D341Med (cell line): ENCODE measurements at regions not wholly inside any gene's neighbourhood (a gene's known extent, or its start where the extent isn't known, plus 50 kb on each side); places are given as distances from the start of the nearest gene placed in this dataset.
"Not testable (repeated sequence)": the region's sequence is repeated elsewhere in the genome, so short reads cannot be mapped to it uniquely, and the experiment has no call there.

ENCODE experiments used
- DNase-seq: peaks from one replicate; pipeline ENCODE4 v3.0.0; 2012; ENCODE audit warnings: low spot score

DNA sequence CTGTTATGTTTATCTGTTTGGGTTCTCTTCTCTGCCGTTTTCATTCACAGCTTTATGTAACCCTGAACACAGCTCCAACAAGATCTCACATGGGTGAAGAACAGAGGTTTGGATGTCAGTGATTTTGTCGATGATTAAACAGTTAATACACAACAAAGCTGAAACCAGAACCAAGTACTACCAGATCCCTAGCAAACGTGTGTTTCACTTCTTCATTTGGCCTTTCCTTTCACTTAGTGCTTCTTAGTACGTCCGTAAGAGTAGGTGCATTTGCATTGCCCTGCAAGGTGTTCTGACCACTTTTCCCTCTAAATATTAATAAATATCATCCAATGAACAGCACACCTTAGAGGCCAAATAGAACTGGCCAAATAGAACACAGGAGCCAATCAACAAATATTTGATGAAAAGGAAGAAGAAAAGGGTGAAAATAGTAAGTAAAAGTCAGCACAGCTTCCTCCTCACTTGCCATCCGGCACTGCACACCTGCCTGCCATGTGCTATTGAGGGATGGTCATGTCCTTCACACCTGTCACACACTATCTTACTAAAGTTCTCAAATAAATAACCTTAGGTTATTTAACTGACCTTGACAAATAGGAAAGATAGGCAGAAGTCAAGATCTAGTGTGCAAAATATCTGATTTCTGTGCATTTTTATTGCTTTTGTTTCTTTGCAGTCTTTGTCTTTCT, 252.6 kb upstream of the ANKRD30A start:
- DNase-seq, result no peak

- no peak for DNase-seq
These were observed 284.6 kb upstream of the ANKRD30A start for GRCh38 chr10:36840788-36841187.

GRCh38 chr10:36837416-36837815, 288.0 kb upstream of the ANKRD30A start:
- no peak for DNase-seq

DNA sequence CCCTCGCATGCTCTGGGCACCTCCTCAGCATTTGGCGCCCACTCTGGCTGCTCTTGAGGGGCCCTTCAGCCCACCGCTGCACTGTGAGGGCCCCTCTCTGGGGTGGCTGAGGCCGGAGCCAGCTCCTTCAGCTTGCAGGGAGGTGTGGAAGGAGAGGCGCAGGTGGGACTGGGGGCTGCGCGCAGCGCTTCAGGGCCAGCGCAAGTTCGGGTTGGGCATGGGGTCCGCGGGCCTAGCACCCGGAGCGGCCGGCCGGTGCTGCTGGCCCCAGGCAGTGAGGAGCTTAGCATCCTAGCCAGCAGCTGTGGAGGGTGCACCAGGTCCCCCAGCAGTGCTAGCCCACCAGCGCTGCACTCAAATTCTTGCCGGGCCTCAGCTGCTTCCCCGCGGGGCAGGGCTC, 305.6 kb upstream of the ANKRD30A start:
- no peak for DNase-seq

GRCh38 chr10:36817898-36818297, 307.5 kb upstream of the ANKRD30A start:
- no peak for DNase-seq

- no peak for DNase-seq
These were observed 316.6 kb upstream of the ANKRD30A start for GRCh38 chr10:36808625-36809362.

DNA sequence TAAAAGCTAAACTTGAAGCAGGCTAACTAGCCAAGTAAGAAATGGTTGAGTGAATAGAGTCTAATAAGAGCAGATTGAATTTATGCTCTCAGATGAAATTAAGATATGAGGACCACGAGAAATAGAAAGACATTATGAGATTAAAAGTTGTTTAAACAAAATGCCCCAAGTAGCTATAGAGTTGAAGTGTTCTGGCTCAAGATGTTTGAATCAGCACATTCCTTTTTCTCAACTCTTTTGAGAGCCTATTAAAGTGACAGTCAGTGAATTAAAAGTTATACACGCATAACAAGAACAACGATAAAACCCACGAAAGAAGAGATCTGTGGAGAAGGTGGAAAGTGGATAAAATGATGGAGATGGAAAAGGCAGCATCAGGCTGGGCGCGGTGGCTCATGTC, 322.2 kb upstream of the ANKRD30A start:
- no peak for DNase-seq

DNA sequence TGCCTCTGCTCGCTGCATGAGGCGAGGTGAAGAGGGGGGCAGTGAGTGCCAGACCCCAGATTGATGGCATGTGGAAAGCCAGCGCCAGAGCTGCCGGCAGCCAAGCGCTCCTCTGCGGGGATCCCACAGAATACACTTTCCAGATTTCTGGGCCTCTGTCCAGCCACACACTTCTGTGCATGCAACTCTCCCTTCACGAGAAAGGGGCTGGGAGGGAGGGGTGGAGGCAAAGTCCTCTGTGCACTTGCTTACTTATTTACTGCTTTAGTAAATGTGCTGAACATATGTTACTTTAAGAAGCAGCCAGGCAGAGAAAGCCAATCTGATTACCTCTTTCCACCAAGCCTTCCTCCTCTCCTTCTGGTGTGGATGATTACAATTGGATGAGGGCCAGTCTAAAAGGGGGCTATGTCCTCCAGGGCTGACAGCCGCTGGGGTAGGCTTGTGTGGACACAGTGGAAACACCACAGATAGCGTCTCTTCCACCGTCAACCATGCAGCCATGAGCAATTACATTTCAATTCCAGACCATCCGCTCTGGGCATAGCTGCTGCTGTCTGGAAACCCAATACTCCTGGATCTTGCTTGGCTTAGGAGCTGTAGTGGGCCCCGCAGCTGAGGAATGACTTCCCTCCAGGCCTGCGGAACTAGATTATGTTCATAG, 322.8 kb upstream of the ANKRD30A start:
- peak; percentile 42 for DNase-seq

- no peak for DNase-seq
These were observed 323.7 kb upstream of the ANKRD30A start for GRCh38 chr10:36801660-36802059.

DNA sequence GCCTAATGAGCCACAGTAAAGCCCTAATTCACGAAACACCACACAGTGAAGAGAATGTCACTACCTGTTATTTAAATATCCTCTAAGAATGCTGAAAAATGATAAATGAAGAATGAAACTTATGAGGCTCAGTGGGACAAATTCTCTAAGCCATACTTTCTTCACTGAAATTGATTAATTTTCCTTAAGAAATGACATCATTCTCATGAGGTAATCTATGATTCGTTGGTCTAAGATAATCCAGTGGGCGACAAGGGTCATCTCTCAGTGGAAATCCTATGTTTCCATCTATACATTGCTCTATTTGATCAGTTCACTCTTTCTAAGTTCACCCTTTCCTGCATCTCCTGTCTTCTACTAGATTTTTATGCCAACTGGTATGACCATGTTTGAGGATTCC, 330.4 kb upstream of the ANKRD30A start:
- no peak for DNase-seq

DNA sequence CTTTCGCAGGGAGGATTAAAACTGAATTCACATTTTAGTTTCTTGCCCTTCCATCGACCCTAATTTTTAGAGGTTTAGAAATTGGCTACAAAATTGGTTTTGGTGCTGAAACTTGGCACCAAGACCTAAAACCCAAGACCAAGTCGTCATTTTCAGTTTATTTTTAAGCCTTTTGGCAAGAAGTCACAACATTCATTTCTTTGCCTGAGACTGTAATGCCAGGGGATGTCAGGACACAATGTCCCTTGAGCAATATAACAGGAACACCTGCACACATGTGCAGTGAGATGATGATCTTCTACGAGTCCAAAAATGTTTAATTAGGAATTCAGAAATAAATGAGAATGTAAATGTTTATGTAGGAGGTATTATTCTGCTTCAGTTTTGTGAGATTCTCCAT, 335.4 kb upstream of the ANKRD30A start:
- no peak for DNase-seq

DNA sequence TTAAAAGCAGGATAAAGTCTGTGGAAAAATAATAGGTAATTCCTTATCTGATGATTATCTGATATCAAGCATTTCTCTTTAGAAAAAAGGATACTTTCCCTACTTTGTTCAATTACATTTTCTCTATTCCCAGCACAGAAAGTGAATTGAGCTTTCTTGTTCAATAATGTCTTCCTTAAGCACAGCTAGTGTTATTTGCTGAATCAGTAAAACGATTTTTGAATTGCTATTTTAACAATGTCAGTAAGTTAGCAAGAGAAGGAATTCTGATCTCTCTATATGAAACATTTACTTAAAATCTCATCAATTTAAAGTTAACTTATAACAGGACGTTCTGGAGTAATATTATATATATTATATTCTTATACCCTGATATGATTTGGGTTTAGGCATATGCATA, 337.2 kb upstream of the ANKRD30A start:
- no peak for DNase-seq

DNA sequence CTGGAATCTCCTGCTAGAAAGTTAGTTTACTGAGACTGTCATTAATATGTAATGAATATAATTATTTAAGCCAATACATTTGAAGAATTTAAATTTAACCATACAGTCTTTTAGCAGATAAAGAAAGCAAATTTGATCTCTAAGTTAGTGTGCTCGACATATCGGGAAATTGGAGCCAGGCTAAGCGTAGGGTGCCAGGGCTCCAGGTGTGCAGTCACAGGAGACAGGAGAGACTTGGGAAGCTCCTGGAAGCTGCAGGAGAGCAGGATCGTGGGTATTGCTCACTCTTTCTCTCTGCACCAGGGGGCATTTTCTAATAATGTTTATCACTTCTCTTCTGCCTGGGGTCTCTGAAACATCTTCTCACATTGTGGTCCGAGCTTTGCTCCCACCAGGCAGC, 342.0 kb upstream of the ANKRD30A start:
- DNase-seq, result no peak

DNA sequence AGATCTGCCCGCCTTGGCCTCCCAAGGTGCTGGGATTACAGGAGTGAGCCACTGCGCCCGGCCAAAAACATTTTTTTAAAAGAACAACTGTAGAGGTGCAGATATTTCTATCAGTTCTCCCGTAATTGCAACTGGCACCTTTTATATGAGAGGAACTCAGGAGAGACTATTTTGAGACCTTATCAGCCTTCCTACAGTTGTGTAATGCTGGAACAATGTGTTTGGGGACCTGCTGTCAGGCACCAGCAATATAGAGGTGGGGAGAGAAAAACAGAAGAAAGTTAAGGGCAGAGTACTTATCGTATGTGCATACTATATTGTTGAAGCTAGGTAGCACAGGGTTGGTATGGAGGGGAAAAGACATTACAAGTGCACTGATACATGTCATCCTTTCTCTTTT, 343.8 kb upstream of the ANKRD30A start:
- DNase-seq, result no peak

DNA sequence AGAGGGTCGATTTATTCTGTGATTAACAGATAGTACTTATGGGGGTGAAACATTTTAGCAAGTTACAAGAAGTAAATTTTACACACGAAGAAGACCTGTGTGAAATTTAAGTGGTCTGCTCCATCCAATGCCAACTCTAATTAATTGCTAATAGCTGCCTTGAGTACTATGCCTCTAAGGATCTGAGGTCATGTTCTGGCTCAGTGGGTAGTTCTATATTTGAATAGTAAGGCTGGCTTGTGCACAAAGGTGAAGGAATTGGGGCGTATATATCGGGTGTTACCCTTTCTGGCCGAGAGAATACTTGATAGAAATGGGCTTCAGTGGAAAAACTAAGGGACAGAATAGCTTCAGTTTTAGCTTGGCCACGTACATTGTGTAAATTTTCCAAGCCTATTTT, 345.2 kb upstream of the ANKRD30A start:
- no peak for DNase-seq

DNA sequence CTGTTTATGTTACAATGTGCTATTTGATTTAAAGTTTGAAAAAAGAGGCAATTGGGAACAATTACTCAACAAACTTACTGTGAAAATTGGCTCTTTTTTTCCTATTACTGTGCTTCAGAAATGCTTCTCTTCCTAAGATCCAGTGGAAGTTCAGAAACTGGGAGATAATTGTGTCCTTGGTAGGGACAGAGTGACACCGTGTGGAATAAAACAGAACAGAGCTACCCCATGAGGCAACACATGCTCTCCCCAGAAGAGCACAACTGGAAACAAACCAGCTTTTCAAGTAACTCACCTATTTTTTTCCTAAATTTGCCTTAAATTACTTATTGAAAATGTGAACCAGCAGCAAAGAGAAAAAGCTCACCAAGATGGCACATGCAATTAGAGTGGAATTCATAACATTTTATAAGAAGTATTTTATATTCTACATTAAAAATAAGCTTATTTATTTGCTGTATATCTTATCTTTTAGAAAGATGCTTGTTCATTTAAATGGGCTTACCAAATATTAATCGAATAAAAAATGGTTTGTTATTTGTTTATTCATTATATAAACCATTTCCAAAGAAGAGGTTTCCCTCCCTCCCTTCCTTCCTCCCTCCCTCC, 346.1 kb upstream of the ANKRD30A start:
- peak; percentile 45 for DNase-seq

DNA sequence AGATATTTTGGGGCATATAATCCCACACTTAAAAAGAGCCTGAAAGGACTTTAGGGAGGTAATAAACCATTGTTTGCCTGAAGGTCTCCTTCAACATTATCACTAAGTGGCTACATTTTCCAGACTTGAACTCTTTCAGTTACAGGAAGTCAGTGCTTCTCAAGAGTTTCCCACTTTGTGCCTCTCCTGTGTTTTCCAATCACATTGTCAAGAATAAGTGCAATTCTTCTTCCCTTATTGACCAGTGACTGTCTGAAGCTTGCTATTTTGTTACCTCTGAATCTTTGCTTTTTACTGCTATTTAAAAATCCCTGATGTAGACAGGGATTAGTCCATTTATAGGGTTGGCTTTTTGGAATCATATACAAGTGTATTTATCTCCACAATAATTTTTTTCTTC, 346.7 kb upstream of the ANKRD30A start:
- DNase-seq, result no peak

DNA sequence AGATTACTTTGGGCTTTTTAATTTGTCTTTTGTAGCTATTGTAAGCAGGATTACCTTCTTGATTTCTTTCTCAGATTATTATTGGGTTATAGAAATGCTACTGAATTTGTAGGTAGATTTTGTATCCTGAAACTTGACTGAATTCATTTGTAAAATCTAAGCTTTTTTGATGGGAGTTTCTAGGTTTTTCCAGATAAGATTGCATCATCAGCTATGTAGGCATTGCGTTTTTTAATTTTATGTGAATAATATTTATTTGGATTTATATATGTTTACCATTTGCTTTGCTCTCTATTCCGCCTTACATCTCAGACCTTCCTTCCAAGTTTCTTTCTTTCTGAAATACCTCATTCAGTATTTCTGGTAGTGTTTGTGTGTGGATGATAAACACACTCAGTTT, 351.7 kb upstream of the ANKRD30A start:
- no peak for DNase-seq

GRCh38 chr10:36771725-36772124, 353.7 kb upstream of the ANKRD30A start:
- DNase-seq, result no peak

DNA sequence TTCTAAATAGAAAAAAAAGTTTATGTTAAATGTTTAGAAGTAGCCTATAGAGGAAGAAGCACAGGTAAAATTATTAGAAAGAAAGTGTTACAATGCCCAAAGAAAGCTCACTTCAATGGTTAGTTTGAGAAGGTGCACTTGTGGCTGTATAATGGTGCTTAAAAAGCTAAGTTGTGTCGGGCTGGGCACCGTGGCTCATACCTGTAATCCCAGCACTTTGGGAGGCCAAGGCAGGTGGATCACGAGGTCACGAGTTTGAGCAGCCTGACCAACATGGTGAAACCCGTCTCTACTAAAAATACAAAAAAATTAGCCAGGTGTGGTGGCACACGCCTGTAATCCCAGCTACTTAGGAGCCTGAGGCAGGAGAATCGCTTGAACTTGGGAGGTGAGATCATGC, 355.7 kb upstream of the ANKRD30A start:
- DNase-seq, result not testable (repeated sequence)

- DNase-seq, result no peak
These were observed 358.5 kb upstream of the ANKRD30A start for GRCh38 chr10:36766940-36767339.

- DNase-seq, result no peak
These were observed 359.0 kb upstream of the ANKRD30A start for GRCh38 chr10:36766415-36766810.
